ENCODE measurements at regions not wholly inside any gene's neighbourhood (a gene's known extent, or its start where the extent isn't known, plus 50 kb on each side); places are given as distances from the start of the nearest gene placed in this dataset.

GRCh38 chr5:5687113-5687512 lies 264.6 kb downstream of the ICE1 start:
- Histone ChIP-seq H3K9me3 (ENCODE audit: control insufficient read depth, insufficient read depth, low read depth, low read length) (no peaks in the 10 kb centered on the region), H3K27ac (ENCODE audit: extremely low read depth, low read depth, low read length) (no peak overlapping the region), H3K4me3 (ENCODE audit: low read depth, low read length) (no peak overlapping the region), H3K36me3 (ENCODE audit: control insufficient read depth in 2 of 2, insufficient read depth in 1 of 2, low read length in 2 of 2) (no peaks in the 10 kb centered on the region), H3K4me1 (ENCODE audit: control insufficient read depth, insufficient read depth, low read length) (no peaks in the 10 kb centered on the region)
- ChIA-PET POLR2A (no interaction called here), CTCF (no interaction called here)
- TF ChIP-seq BCL6B (tag by site-specific recombination; IDR thresholded peaks at IDR 0.05) (no peak), ZNF423 (tag by site-specific recombination; IDR thresholded peaks at IDR 0.05) (no peak)

- Histone ChIP-seq H3K27ac (ENCODE audit: extremely low read depth, low read depth, low read length) (no peak overlapping the region), H3K9me3 (ENCODE audit: control insufficient read depth, insufficient read depth, low read depth, low read length) (no peaks in the 10 kb centered on the region), H3K4me3 (ENCODE audit: low read depth, low read length) (no peak overlapping the region), H3K4me1 (ENCODE audit: control insufficient read depth, insufficient read depth, low read length) (no peaks in the 10 kb centered on the region), H3K36me3 (ENCODE audit: control insufficient read depth in 2 of 2, insufficient read depth in 1 of 2, low read length in 2 of 2) (no peaks in the 10 kb centered on the region)
- no peak for TF ChIP-seq ZBTB11 (tag by site-specific recombination; conservative IDR thresholded peaks at IDR 0.05; ENCODE audit: low read depth)
- TF ChIP-seq ZEB2 (tag by site-specific recombination; IDR thresholded peaks at IDR 0.05): no peak
- TF ChIP-seq ZNF530 (tag by site-specific recombination; IDR thresholded peaks at IDR 0.05; ENCODE audit: low read depth): no peak
- TF ChIP-seq ZNF248 (tag by site-specific recombination; IDR thresholded peaks at IDR 0.05): no peak
- TF ChIP-seq ZNF354C (tag by site-specific recombination; IDR thresholded peaks at IDR 0.05; ENCODE audit: borderline replicate concordance, low read depth): no peak
- no peak for TF ChIP-seq ZBTB7A (tag by site-specific recombination; IDR thresholded peaks at IDR 0.05; ENCODE audit: low read depth)
- TF ChIP-seq ELK4 (IDR thresholded peaks at IDR 0.05; ENCODE audit: borderline replicate concordance, low read depth, low read length): no peak
- TF ChIP-seq ZNF23 (tag by site-specific recombination; IDR thresholded peaks at IDR 0.05; ENCODE audit: borderline replicate concordance): no peak
- TF ChIP-seq ZNF621 (tag by site-specific recombination; IDR thresholded peaks at IDR 0.05): no peak
- TF ChIP-seq PRDM10 (tag by site-specific recombination; IDR thresholded peaks at IDR 0.05): no peak
- TF ChIP-seq ZNF791 (tag by site-specific recombination; IDR thresholded peaks at IDR 0.05): no peak
- no peak for TF ChIP-seq ZBTB49 (tag by site-specific recombination; IDR thresholded peaks at IDR 0.05; ENCODE audit: low read depth)
- no peak for TF ChIP-seq SETDB1 (IDR thresholded peaks at IDR 0.05; ENCODE audit: insufficient read length, low read length)
- TF ChIP-seq GLI2 (tag by site-specific recombination; IDR thresholded peaks at IDR 0.05; ENCODE audit: borderline replicate concordance, low read depth): no peak
- TF ChIP-seq ZBTB20 (tag by site-specific recombination; IDR thresholded peaks at IDR 0.05): no peak
- TF ChIP-seq ZNF174 (tag by site-specific recombination; IDR thresholded peaks at IDR 0.05): no peak
- TF ChIP-seq ZSCAN5A (tag by site-specific recombination; IDR thresholded peaks at IDR 0.05): no peak
- CTCF ChIA-PET: no interaction called here
- POLR2A ChIA-PET: no interaction called here
Measured at GRCh38 chr5:5686356-5686755, 263.9 kb downstream of the ICE1 start.
